Smooth muscle cell (in vitro differentiated cells): ENCODE measurements at regions not wholly inside any gene's neighbourhood (a gene's known extent, or its start where the extent isn't known, plus 50 kb on each side); places are given as distances from the start of the nearest gene placed in this dataset.
"Not testable (repeated sequence)": the region's sequence is repeated elsewhere in the genome, so short reads cannot be mapped to it uniquely, and the experiment has no call there.

ENCODE experiments used
- DNase-seq: peaks from one replicate; lab custom pipeline; 2025; ENCODE audit not compliant: unreplicated experiment; lab: John Stamatoyannopoulos, UW
- H2AFZ ChIP-seq: fragments of 200-600 bp; sonication (generic); 2 replicates; pipeline ENCODE4 v1.6.0; 2016; ENCODE audit warnings: antibody characterized with exemption, low read depth, mild to moderate bottlenecking
- H3F3A ChIP-seq: fragments of 200-600 bp; sonication (generic); 2 replicates; pipeline ENCODE4 v1.6.0; 2017; ENCODE audit warnings: antibody characterized with exemption, low read depth
- H3K27ac ChIP-seq: fragments of 200-600 bp; sonication (generic); 2 replicates; pipeline ENCODE4 v1.5.1; 2016; ENCODE audit warnings: low read depth, mild to moderate bottlenecking
- H3K27me3 ChIP-seq: fragments of 200-600 bp; sonication (generic); 2 replicates; pipeline ENCODE4 v1.6.1; 2016; ENCODE audit warnings: low read depth, mild to moderate bottlenecking
- H3K36me3 ChIP-seq: fragments of 200-600 bp; sonication (generic); 2 replicates; pipeline ENCODE4 v1.5.1; 2016; ENCODE audit warnings: low read depth
- H3K4me1 ChIP-seq: fragments of 200-600 bp; sonication (generic); 2 replicates; pipeline ENCODE4 v1.5.1; 2016; ENCODE audit warnings: low read depth
- H3K4me2 ChIP-seq: fragments of 200-600 bp; sonication (generic); 2 replicates; pipeline ENCODE4 v1.6.0; 2016; ENCODE audit warnings: mild to moderate bottlenecking
- H3K4me3 ChIP-seq: fragments of 200-600 bp; sonication (generic); 2 replicates; pipeline ENCODE4 v1.5.1; 2016; ENCODE audit warnings: mild to moderate bottlenecking
- H3K79me2 ChIP-seq: fragments of 200-600 bp; sonication (generic); 2 replicates; pipeline ENCODE4 v1.6.0; 2016; ENCODE audit warnings: low read depth, mild to moderate bottlenecking
- H3K9ac ChIP-seq: fragments of 200-600 bp; sonication (generic); 2 replicates; pipeline ENCODE4 v1.6.0; 2016; ENCODE audit warnings: low read depth
- H3K9me3 ChIP-seq: fragments of 200-600 bp; sonication (generic); replicated peaks from 2 replicates; pipeline ENCODE4 v1.5.1; 2016; ENCODE audit warnings: low read depth
- H4K20me1 ChIP-seq: fragments of 200-600 bp; sonication (generic); 2 replicates; pipeline ENCODE4 v1.6.0; 2016; ENCODE audit warnings: low read depth
- CTCF ChIP-seq: fragments of 200-600 bp; sonication (generic); IDR thresholded peaks from 2 replicates; pipeline ENCODE4 v1.5.1; 2017; ENCODE audit warnings: borderline replicate concordance, mild to moderate bottlenecking, antibody characterized with exemption; ENCODE audit not compliant: insufficient read depth, poor library complexity, severe bottlenecking
- WGBS: methylation state at CpG from one replicate; pipeline ENCODE4 v1.1.7; 2016; ENCODE audit warnings: low lambda C conversion rate; 5-methylcytosine and 5-hydroxymethylcytosine counted together

- Histone ChIP-seq H3K27ac (no peak overlapping the region), H3K4me3 (no peak overlapping the region)
Measured at GRCh38 chr3:82157952-82158351, 396.5 kb upstream of the GBE1 start.

DNA sequence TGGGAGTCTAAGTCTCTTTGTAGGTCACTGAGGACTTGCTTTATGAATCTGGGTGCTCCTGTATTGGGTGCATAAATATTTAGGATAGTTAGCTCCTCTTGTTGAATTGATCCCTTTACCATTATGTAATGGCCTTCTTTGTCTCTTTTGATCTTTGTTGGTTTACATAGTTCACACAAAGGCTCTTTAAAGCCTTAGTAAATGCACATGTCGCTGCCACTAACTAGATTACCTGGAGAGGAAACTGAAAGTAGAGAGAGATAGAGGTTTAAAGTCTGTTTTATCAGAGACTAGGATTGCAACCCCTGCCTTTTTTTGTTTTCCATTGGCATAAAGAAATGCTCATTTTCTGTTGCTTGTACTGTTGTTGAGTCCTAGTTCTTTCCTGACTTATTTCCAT, 392.4 kb upstream of the GBE1 start:
- WGBS, result 56% methylated on average over 1 of the region's 1 CpG
- H3K9ac ChIP-seq, DNase-seq, H3K4me2 ChIP-seq, H2AFZ ChIP-seq, H3K4me1 ChIP-seq, H3K36me3 ChIP-seq, H3K79me2 ChIP-seq, H3K9me3 ChIP-seq, H4K20me1 ChIP-seq, H3K27me3 ChIP-seq, H3F3A ChIP-seq, H3K4me3 ChIP-seq, H3K27ac ChIP-seq: not testable (repeated sequence)

More at GRCh38 chr3:82157952-82158351, 396.5 kb upstream of the GBE1 start:
- H3K27me3 ChIP-seq, result no peaks in the 10 kb centered on the region
- no peak for DNase-seq
- no peaks in the 10 kb centered on the region for H3K9me3 ChIP-seq
- H2AFZ ChIP-seq, result no peak overlapping the region
- H3K4me1 ChIP-seq, result no peaks in the 10 kb centered on the region
- no peak overlapping the region for H3K4me2 ChIP-seq
- H4K20me1 ChIP-seq, result no peaks in the 10 kb centered on the region
- H3F3A ChIP-seq, result no peaks in the 10 kb centered on the region
- no peaks in the 10 kb centered on the region for H3K36me3 ChIP-seq
- no peak for TF ChIP-seq CTCF
- H3K9ac ChIP-seq, result no peak overlapping the region
- no peaks in the 10 kb centered on the region for H3K79me2 ChIP-seq
- 82% methylated on average over 5 of the region's 5 CpGs for WGBS

DNA sequence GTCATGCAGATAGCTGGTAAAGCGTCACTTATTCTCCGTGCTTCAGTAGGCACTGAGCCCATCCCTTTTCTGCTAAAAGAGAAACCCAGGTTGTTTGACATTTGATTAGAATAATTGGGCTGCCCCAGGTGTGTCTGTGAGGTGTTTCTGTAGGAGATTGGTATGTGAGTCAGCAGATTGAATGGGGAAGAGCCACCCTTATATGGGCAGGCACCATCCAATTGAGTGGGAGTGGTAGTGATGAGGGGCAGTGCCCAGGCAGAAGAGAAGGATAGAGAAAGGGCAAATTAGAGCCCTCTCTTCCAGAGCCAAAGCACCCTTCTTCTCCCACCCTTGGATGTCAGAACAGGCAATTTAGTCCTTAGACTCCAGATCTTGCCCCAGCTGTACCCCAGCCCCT, 384.3 kb upstream of the GBE1 start:
- no peaks in the 10 kb centered on the region for H3K4me1 ChIP-seq
- TF ChIP-seq CTCF, result no peak
- no peaks in the 10 kb centered on the region for H3K79me2 ChIP-seq
- no peaks in the 10 kb centered on the region for H3K36me3 ChIP-seq
- H3K9me3 ChIP-seq, result no peaks in the 10 kb centered on the region
- H3K27me3 ChIP-seq, result no peaks in the 10 kb centered on the region
- no peak overlapping the region for H3K27ac ChIP-seq
- no peak for DNase-seq
- H4K20me1 ChIP-seq, result no peaks in the 10 kb centered on the region
- no peaks in the 10 kb centered on the region for H3F3A ChIP-seq
- H2AFZ ChIP-seq, result no peak overlapping the region
- no peak overlapping the region for H3K4me2 ChIP-seq
- 90% methylated on average over 2 of the region's 2 CpGs for WGBS
- no peak overlapping the region for H3K4me3 ChIP-seq
- H3K9ac ChIP-seq, result no peak overlapping the region

DNA sequence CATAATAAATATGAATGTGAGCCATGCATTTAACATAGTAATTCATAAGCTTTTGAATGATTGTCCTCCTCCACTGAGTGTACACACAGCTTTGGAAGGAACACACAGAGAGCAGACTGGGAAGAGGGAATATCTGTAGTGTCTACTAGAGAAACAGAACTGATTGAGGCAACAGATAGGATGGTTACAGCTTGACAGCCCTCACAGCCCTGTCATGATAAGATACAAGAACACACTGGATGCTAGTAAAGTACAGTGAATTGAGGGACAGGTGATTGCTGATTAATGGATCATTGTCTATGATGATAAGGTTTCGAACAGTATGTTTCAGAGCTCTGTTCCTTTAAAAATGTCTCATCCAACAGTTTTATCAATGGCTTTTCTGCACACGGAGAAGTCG, 383.4 kb upstream of the GBE1 start:
- no peak for DNase-seq
- Histone ChIP-seq H3K27ac (no peak overlapping the region), H3K4me3 (no peak overlapping the region), H3K36me3 (no peaks in the 10 kb centered on the region), H3K9ac (no peak overlapping the region), H3K79me2 (no peaks in the 10 kb centered on the region), H3K4me2 (no peak overlapping the region), H4K20me1 (no peaks in the 10 kb centered on the region), H3K4me1 (no peaks in the 10 kb centered on the region), H3K27me3 (no peaks in the 10 kb centered on the region), H3K9me3 (no peaks in the 10 kb centered on the region), H3F3A (no peaks in the 10 kb centered on the region), H2AFZ (no peak overlapping the region)
- 81% methylated on average over 3 of the region's 3 CpGs for WGBS
- TF ChIP-seq CTCF, result no peak
